ENCODE measurements at regions not wholly inside any gene's neighbourhood (a gene's known extent, or its start where the extent isn't known, plus 50 kb on each side); places are given as distances from the start of the nearest gene placed in this dataset.

GRCh38 chr7:41870461-41871138 lies 167.7 kb upstream of the INHBA start:
- Histone ChIP-seq H3K9ac (ENCODE audit: control insufficient read depth, insufficient read depth, low read length) (no peak overlapping the region), H3K27ac (ENCODE audit: control insufficient read depth, insufficient read depth) (peak overlapping the region; percentile 9; the same call in 1 of the 2 replicates), H2AFZ (ENCODE audit: control insufficient read depth, low read depth, low read length) (peak overlapping the region; percentile 4), H3K27me3 (replicated peaks in 1 of 2; ENCODE audit: control insufficient read depth in 2 of 2, insufficient read depth in 2 of 2, low read length in 1 of 2) (no peaks in the 10 kb centered on the region), H3K4me3 (no peak overlapping the region), H4K20me1 (ENCODE audit: control insufficient read depth, insufficient read depth) (no peaks in the 10 kb centered on the region), H3K9me3 (replicated peaks; ENCODE audit: control insufficient read depth, insufficient read depth, low read length) (peaks cover 11% of the 10 kb centered on the region; the same call in 2 of the 3 replicates), H3K4me1 (ENCODE audit: control insufficient read depth, insufficient read depth, low read length) (peaks cover 3% of the 10 kb centered on the region; the same call in 1 of the 2 replicates), H3K4me2 (ENCODE audit: control insufficient read depth, insufficient read depth) (peak overlapping the region; percentile 19; the same call in 1 of the 2 replicates), H3K36me3 (ENCODE audit: control insufficient read depth in 2 of 2, insufficient read depth in 2 of 2, low read length in 1 of 2) (no peaks in the 10 kb centered on the region), H3K79me2 (ENCODE audit: control insufficient read depth, insufficient read depth, low read length) (no peaks in the 10 kb centered on the region)
- DNase-seq (ENCODE audit: low read depth, low spot score): peak; percentile 53
- no TSS peak for BruUV-seq (replicated peaks)
- CTCF ChIA-PET: interaction anchor here (0.6 to 2.7 kb wide), 6 partner anchors 9 to 60 kb away, joined by 3 to 15 read pairs (median 4); no protein-coding TSS in a partner anchor
- intact Hi-C loops (cut with micrococcal nuclease; ENCODE audit: unreplicated experiment) (no loop called here), in situ Hi-C loops (cut with MboI) (no loop called here)
- 0% methylated on average over 1 of the region's 1 CpG for WGBS (ENCODE audit: insufficient coverage, insufficient replicate concordance, low lambda C conversion rate, missing lambda C conversion rate)
- POLR2A ChIA-PET: interaction anchor here (1.1 to 2.4 kb wide), 4 partner anchors 9 to 48 kb away, joined by 3 to 11 read pairs (median 4); no protein-coding TSS in a partner anchor
- peak; percentile 89 for ATAC-seq
- SMC1A ChIA-PET (ENCODE audit: uncharacterized antibody, unreplicated experiment): interaction anchor here (0.6 to 8.1 kb wide), 9 partner anchors 9 to 111 kb away, joined by 3 to 86 read pairs (median 6); no protein-coding TSS in a partner anchor
- RAD21 ChIA-PET (ENCODE audit: unreplicated experiment): interaction anchor here (1.0 to 6.6 kb wide), 9 partner anchors 8 to 166 kb away, joined by 3 to 68 read pairs (median 7); no protein-coding TSS in a partner anchor
- FAIRE-seq: peak; percentile 73
- TF ChIP-seq DPF2 (IDR thresholded peaks at IDR 0.05): peak; percentile 60; the same call in 1 of the 2 replicates
- TF ChIP-seq PBX3 (IDR thresholded peaks at IDR 0.05; ENCODE audit: insufficient replicate concordance, low read depth, low read length): peak; percentile 31
- TF ChIP-seq CHD4 (IDR thresholded peaks at IDR 0.05): no peak
- TF ChIP-seq BHLHE40 (IDR thresholded peaks at IDR 0.05; ENCODE audit: borderline replicate concordance in 1 of 2, low read depth in 2 of 2, low read length in 1 of 2): peak; percentile 19 to 40; a peak in 1 of 4 replicates
- TF ChIP-seq, protein P1, sequence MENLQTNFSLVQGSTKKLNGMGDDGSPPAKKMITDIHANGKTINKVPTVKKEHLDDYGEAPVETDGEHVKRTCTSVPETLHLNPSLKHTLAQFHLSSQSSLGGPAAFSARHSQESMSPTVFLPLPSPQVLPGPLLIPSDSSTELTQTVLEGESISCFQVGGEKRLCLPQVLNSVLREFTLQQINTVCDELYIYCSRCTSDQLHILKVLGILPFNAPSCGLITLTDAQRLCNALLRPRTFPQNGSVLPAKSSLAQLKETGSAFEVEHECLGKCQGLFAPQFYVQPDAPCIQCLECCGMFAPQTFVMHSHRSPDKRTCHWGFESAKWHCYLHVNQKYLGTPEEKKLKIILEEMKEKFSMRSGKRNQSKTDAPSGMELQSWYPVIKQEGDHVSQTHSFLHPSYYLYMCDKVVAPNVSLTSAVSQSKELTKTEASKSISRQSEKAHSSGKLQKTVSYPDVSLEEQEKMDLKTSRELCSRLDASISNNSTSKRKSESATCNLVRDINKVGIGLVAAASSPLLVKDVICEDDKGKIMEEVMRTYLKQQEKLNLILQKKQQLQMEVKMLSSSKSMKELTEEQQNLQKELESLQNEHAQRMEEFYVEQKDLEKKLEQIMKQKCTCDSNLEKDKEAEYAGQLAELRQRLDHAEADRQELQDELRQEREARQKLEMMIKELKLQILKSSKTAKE (IDR thresholded peaks at IDR 0.05; ENCODE audit: low read depth, poor library complexity, severe bottlenecking): no peak
- TF ChIP-seq IKZF1 (conservative IDR thresholded peaks at IDR 0.05): peak; percentile 89
- TF ChIP-seq ZBTB40 (IDR thresholded peaks at IDR 0.05; ENCODE audit: borderline replicate concordance): peak; percentile 80; the same call in 1 of the 2 replicates
- TF ChIP-seq ZNF687 (IDR thresholded peaks at IDR 0.05): no peak; the same call in 1 of the 2 replicates
